K562 (cell line): ENCODE measurements at regions not wholly inside any gene's neighbourhood (a gene's known extent, or its start where the extent isn't known, plus 50 kb on each side); places are given as distances from the start of the nearest gene placed in this dataset.

ENCODE experiments used
- ATAC-seq: fragments of 200-7000 bp; cut with Tn5 transposase; 3 replicates; pipeline ENCODE4 v1.9.1; 2020; ENCODE audit warnings: moderate library complexity
- BruUV-seq: library from RNA; stranded (reverse); fragments of 400-500 nt; replicated peaks from 2 replicates; lab custom pipeline; 2021; lab: Mats Ljungman, UMichigan
- CTCF ChIA-PET: fragments of 300-600 bp; formaldehyde crosslinking; extraction: SDS; loops from one replicate; lab custom pipeline; 2021; ENCODE audit warnings: low intra/inter-chr PET ratio; lab: Yijun Ruan, JAX
- POLR2A ChIA-PET: fragments of 300-600, 350-650 bp; sonication (Branson Sonifier 250); formaldehyde crosslinking; extraction: SDS; loops from one replicate; lab custom pipeline; 2021; ENCODE audit warnings: antibody characterized with exemption, inconsistent platforms; lab: Yijun Ruan, JAX
- DNase-seq, 4 experiments: peaks; one replicate each; pipeline versions ENCODE4 v3.0.0 to v3.0.0-alpha.2; 2011 to 2018; ENCODE audit warnings: low spot score in 3 of 4, mixed read lengths in 3 of 4; ENCODE audit errors: extremely low read depth in 1 of 4
- FAIRE-seq: peaks from 2 replicates; lab custom pipeline; 2011; peaks lifted over from hg19 to GRCh38; lab: Jason Lieb, UNC
- H2AFZ ChIP-seq: 2 replicates; pipeline ENCODE4 v1.6.0; 2011; ENCODE audit warnings: low read depth, low read length, control low read depth, inconsistent platforms
- H3K27ac ChIP-seq: fragments of 200-600 bp; 3 replicates; pipeline ENCODE4 v1.8.0; 2011; ENCODE audit warnings: low read depth, mild to moderate bottlenecking, control low read depth, inconsistent platforms, low read length, moderate library complexity, mixed read lengths; ENCODE audit errors: extremely low read depth
- H3K27me3 ChIP-seq, 2 experiments: fragments of 300-600 bp in 1 of 2; 2 replicates in 1 of 2; 3 replicates in 1 of 2; pipeline versions ENCODE4 v1.6.0 to v1.8.0; 2011; ENCODE audit warnings: inconsistent platforms in 2 of 2, low read length in 2 of 2, mild to moderate bottlenecking in 1 of 2, mixed read lengths in 1 of 2, moderate library complexity in 1 of 2; ENCODE audit not compliant: control insufficient read depth in 2 of 2, insufficient read depth in 2 of 2
- H3K36me3 ChIP-seq: fragments of 300-600 bp; 3 replicates; pipeline ENCODE4 v1.8.0; 2011; ENCODE audit warnings: mild to moderate bottlenecking, low read length, inconsistent platforms; ENCODE audit not compliant: control insufficient read depth, insufficient read depth
- H3K4me1 ChIP-seq, 2 experiments: fragments of 200-600 bp in 1 of 2; replicated peaks in 1 of 2; 2 replicates in 1 of 2; 3 replicates in 1 of 2; pipeline versions ENCODE4 v1.5.1 to v1.8.0; 2011; ENCODE audit warnings: inconsistent platforms in 2 of 2, low read length in 2 of 2, mild to moderate bottlenecking in 1 of 2, mixed read lengths in 1 of 2, moderate library complexity in 1 of 2; ENCODE audit not compliant: control insufficient read depth in 2 of 2, insufficient read depth in 2 of 2
- H3K4me2 ChIP-seq: 2 replicates; pipeline ENCODE4 v1.6.1; 2011; ENCODE audit warnings: low read length, control low read depth, inconsistent platforms, mixed read lengths; ENCODE audit not compliant: insufficient read depth
- H3K4me3 ChIP-seq: fragments of 200-600 bp; sonication (generic), shearing (Covaris generic); 2 replicates; pipeline ENCODE4 v1.5.1; 2016; ENCODE audit warnings: control low read depth, inconsistent platforms
- H3K79me2 ChIP-seq: fragments of 200-600 bp; 3 replicates; pipeline ENCODE4 v1.8.0; 2011; ENCODE audit warnings: low read length, inconsistent platforms; ENCODE audit not compliant: control insufficient read depth, insufficient read depth
- H3K9ac ChIP-seq, 2 experiments: 2 replicates each; pipeline versions ENCODE4 v1.6.0 to v1.6.1; 2011; ENCODE audit warnings: low read depth in 2 of 2, low read length in 2 of 2, control low read depth in 1 of 2, inconsistent platforms in 1 of 2, mild to moderate bottlenecking in 1 of 2, mixed read lengths in 1 of 2; ENCODE audit not compliant: insufficient read depth in 1 of 2
- H3K9me1 ChIP-seq: one replicate; pipeline ENCODE4 v1.6.0; 2011; ENCODE audit warnings: inconsistent platforms, mild to moderate bottlenecking, low read length, moderate library complexity; ENCODE audit not compliant: control insufficient read depth, insufficient read depth
- H3K9me3 ChIP-seq: replicated peaks from 2 replicates; pipeline ENCODE4 v1.5.1; 2011; ENCODE audit warnings: low read depth, low read length, inconsistent platforms; ENCODE audit not compliant: control insufficient read depth, insufficient read depth
- H4K20me1 ChIP-seq: replicated peaks from 2 replicates; pipeline ENCODE4 v1.6.1; 2011; ENCODE audit warnings: low read length, inconsistent platforms, mixed read lengths; ENCODE audit not compliant: control insufficient read depth, insufficient read depth
- CBX5 ChIP-seq: IDR thresholded peaks from 2 replicates; pipeline ENCODE4 v1.6.1; 2014; ENCODE audit warnings: low read depth, borderline replicate concordance
- CHD1 ChIP-seq: fragments of 200-600 bp; sonication (generic); IDR thresholded peaks from one replicate; pipeline ENCODE4 v1.6.1; 2012; ENCODE audit warnings: mild to moderate bottlenecking, moderate library complexity, low read length, inconsistent platforms
- DACH1 ChIP-seq: fragments of 450-650 bp; IDR thresholded peaks from 2 replicates; pipeline ENCODE4 v1.6.1; 2018; ENCODE audit not compliant: partially characterized antibody
- IRF1 ChIP-seq: sonication (generic); formaldehyde crosslinking; IDR thresholded peaks from 2 replicates; pipeline ENCODE4 v1.8.0; 2022; ENCODE audit warnings: missing genetic modification reagents, mild to moderate bottlenecking, borderline replicate concordance
- MXI1 ChIP-seq: IDR thresholded peaks from 2 replicates; pipeline ENCODE4 v1.6.1; 2011; ENCODE audit warnings: low read depth, mild to moderate bottlenecking, improper control_type of control experiment, low read length
- MYBL2 ChIP-seq, 2 experiments: fragments of 450-650 bp in 1 of 2; sonication (generic) in 1 of 2; formaldehyde crosslinking in 1 of 2; IDR thresholded peaks; 2 replicates each; pipeline versions ENCODE4 v1.6.1 to v1.8.1; 2017 to 2022; ENCODE audit warnings: borderline replicate concordance in 1 of 2, inconsistent platforms in 1 of 2, low read depth in 1 of 2, mild to moderate bottlenecking in 1 of 2, missing genetic modification reagents in 1 of 2, moderate library complexity in 1 of 2
- NFIX ChIP-seq: fragments of 250-450 bp; sonication (Bioruptor Pico); IDR thresholded peaks from 2 replicates; pipeline ENCODE4 v1.4.0; 2020; ENCODE audit warnings: low read depth, mild to moderate bottlenecking, moderate library complexity
- NFYB ChIP-seq: IDR thresholded peaks from 2 replicates; pipeline ENCODE4 v1.6.1; 2011; ENCODE audit warnings: mild to moderate bottlenecking, moderate library complexity; ENCODE audit not compliant: insufficient read length; ENCODE audit errors: extremely low read depth
- PYGO2 ChIP-seq: fragments of 450-650 bp; IDR thresholded peaks from 2 replicates; pipeline ENCODE4 v1.6.1; 2016; ENCODE audit warnings: mild to moderate bottlenecking, missing genetic modification characterization, moderate library complexity, missing compliant biosample characterization
- SMARCC2 ChIP-seq: fragments of 450-650 bp; IDR thresholded peaks from 2 replicates; pipeline ENCODE4 v1.6.1; 2017; ENCODE audit warnings: antibody characterized with exemption, moderate library complexity, mild to moderate bottlenecking, low read depth
- SRSF7 ChIP-seq: fragments of 200-400 bp; formaldehyde crosslinking; optimal IDR thresholded peaks from 2 replicates; pipeline ENCODE3; 2017; ENCODE audit warnings: mild to moderate bottlenecking, low read depth, low read length
- THRB ChIP-seq: fragments of 450-650 bp; formaldehyde crosslinking; conservative IDR thresholded peaks from 2 replicates; pipeline ENCODE4 v1.4.0; 2022; ENCODE audit warnings: mild to moderate bottlenecking, missing genetic modification characterization
- YBX1 ChIP-seq: fragments of 450-650 bp; IDR thresholded peaks from 2 replicates; pipeline ENCODE4 v1.7.1; 2016; ENCODE audit warnings: mild to moderate bottlenecking
- ZBTB2 ChIP-seq: fragments of 450-650 bp; IDR thresholded peaks from 2 replicates; pipeline ENCODE4 v1.6.1; 2016; ENCODE audit warnings: antibody characterized with exemption
- ZNF263 ChIP-seq: sonication (generic); formaldehyde crosslinking; IDR thresholded peaks from 2 replicates; pipeline ENCODE4 v1.8.0; 2022; ENCODE audit warnings: mild to moderate bottlenecking, missing genetic modification reagents, borderline replicate concordance
- ZNF561 ChIP-seq: fragments of 450-650 bp; formaldehyde crosslinking; conservative IDR thresholded peaks from 2 replicates; pipeline ENCODE4 v1.4.0; 2020; ENCODE audit warnings: mild to moderate bottlenecking, moderate library complexity
- ZNF76 ChIP-seq: fragments of 250-450 bp; sonication (Bioruptor Pico); IDR thresholded peaks from 2 replicates; pipeline ENCODE4 v1.4.0; 2020; ENCODE audit warnings: mild to moderate bottlenecking, moderate library complexity, borderline replicate concordance
- ZNF778 ChIP-seq: fragments of 450-650 bp; formaldehyde crosslinking; IDR thresholded peaks from 2 replicates; pipeline ENCODE4 v1.4.0; 2020; ENCODE audit warnings: mild to moderate bottlenecking, moderate library complexity
- ZNF780A ChIP-seq: fragments of 250-450 bp; sonication (Bioruptor Pico); IDR thresholded peaks from 2 replicates; pipeline ENCODE4 v1.5.0; 2021; ENCODE audit warnings: mild to moderate bottlenecking
- WGBS: fragments of 100-300 bp; shearing (Covaris generic); methylation state at CpG from one replicate; pipeline ENCODE4 v1.1.6; 2016; ENCODE audit warnings: low coverage, mixed read lengths; ENCODE audit not compliant: insufficient coverage; ENCODE audit errors: missing lambda C conversion rate; 5-methylcytosine and 5-hydroxymethylcytosine counted together
- in situ Hi-C: fragments of 300-500 bp; cut with MboI; formaldehyde crosslinking; loops from 4 replicates; pipeline ENCODE4 v1.15.0; 2018; ENCODE audit warnings: inconsistent platforms, mixed read lengths
- intact Hi-C: fragments of 100-400 bp; cut with micrococcal nuclease; formaldehyde crosslinking; loops from 2 replicates; pipeline ENCODE4 v1.14.2; 2022

- intact Hi-C loops (no loop called here), in situ Hi-C loops (no loop called here)
- no peak for TF ChIP-seq ZNF76
- no peak for TF ChIP-seq IRF1
- no peak for TF ChIP-seq ZNF778 (CRISPR knock-in tag)
- TF ChIP-seq SMARCC2, result no peak
- TF ChIP-seq YBX1, result no peak
- TF ChIP-seq DACH1, result no peak
- no peak for TF ChIP-seq CHD1
- no peak for TF ChIP-seq ZNF561 (CRISPR knock-in tag)
- TF ChIP-seq NFIX (CRISPR knock-in tag), result no peak
- TF ChIP-seq MXI1, result no peak
- TF ChIP-seq ZBTB2, result no peak
- no peak for TF ChIP-seq SRSF7
- no peak for TF ChIP-seq PYGO2 (tag)
- TF ChIP-seq CBX5, result no peak
- no peak for TF ChIP-seq ZNF263 (CRISPR knock-in tag)
- no peak for TF ChIP-seq MYBL2 (IDR thresholded peaks at IDR 0.05; ENCODE audit: low read depth)
- no peak for TF ChIP-seq MYBL2 (CRISPR knock-in tag; IDR thresholded peaks at IDR 0.05; ENCODE audit: borderline replicate concordance)
- TF ChIP-seq THRB (CRISPR knock-in tag), result no peak
- TF ChIP-seq NFYB, result no peak
- TF ChIP-seq ZNF780A, result no peak
- no peak for DNase-seq
- no peak for FAIRE-seq
- BruUV-seq, result no TSS peak
- no peaks in the 10 kb centered on the region for H3K4me1 ChIP-seq
- no peak overlapping the region for H3K4me3 ChIP-seq
- no peak overlapping the region for H2AFZ ChIP-seq
- H3K9me1 ChIP-seq, result no peaks in the 10 kb centered on the region
- H3K27ac ChIP-seq, result no peak overlapping the region
- no peaks in the 10 kb centered on the region for H3K36me3 ChIP-seq
- no peak overlapping the region for H3K4me2 ChIP-seq
- H3K27me3 ChIP-seq, result no peaks in the 10 kb centered on the region
- H3K9me3 ChIP-seq, result no peaks in the 10 kb centered on the region
- no peaks in the 10 kb centered on the region for H3K79me2 ChIP-seq
- no peak for ATAC-seq
- ChIA-PET POLR2A (no interaction called here), CTCF (no interaction called here)
- WGBS, result 5% methylated on average over 2 of the region's 2 CpGs
- H4K20me1 ChIP-seq, result no peaks in the 10 kb centered on the region
- H3K9ac ChIP-seq, result no peak overlapping the region
Measured at GRCh38 chr13:81577601-81578195, 1236.8 kb upstream of the SPRY2 start.
